Colonic mucosa (tissue), 4 donors: ENCODE measurements at regions not wholly inside any gene's neighbourhood (a gene's known extent, or its start where the extent isn't known, plus 50 kb on each side); places are given as distances from the start of the nearest gene placed in this dataset.

ENCODE experiments used
- DNase-seq: peaks from one replicate; pipeline ENCODE4 v3.0.0-alpha.2; 2020
- H3K27ac ChIP-seq: fragments of 200-600 bp; one replicate; pipeline ENCODE4 v1.8.0; 2021
- H3K27me3 ChIP-seq: fragments of 200-600 bp; one replicate; pipeline ENCODE4 v1.8.0; 2021
- H3K36me3 ChIP-seq: fragments of 200-600 bp; one replicate; pipeline ENCODE4 v1.8.0; 2021
- H3K4me1 ChIP-seq: fragments of 200-600 bp; one replicate; pipeline ENCODE4 v1.8.0; 2021; ENCODE audit warnings: mild to moderate bottlenecking
- H3K4me3 ChIP-seq: fragments of 200-600 bp; one replicate; pipeline ENCODE4 v1.8.0; 2021
- H3K9ac ChIP-seq, 2 donors: one replicate each; pipeline ENCODE4 v1.7.0; 2013; ENCODE audit warnings: control low read depth in 2 of 2, low read depth in 2 of 2, low read length in 2 of 2
- H3K9me3 ChIP-seq: fragments of 200-600 bp; one replicate; pipeline ENCODE4 v1.8.0; 2021
- intact Hi-C: fragments of 100-400 bp; cut with DNase I; formaldehyde crosslinking; loops from one replicate; pipeline ENCODE4 v1.14.1; 2022
- TF ChIP-seq, protein P1 (sequence below): fragments of 200-600 bp; IDR thresholded peaks from one replicate; pipeline ENCODE4 v1.8.0; 2022; ENCODE audit warnings: antibody characterized with exemption, mild to moderate bottlenecking
- donor health status: healthy.
- donor health status: DM: no; HTN: no; CAD: no.
- donor health status: DM: no; HTN: no; CAD: no.

DNA sequence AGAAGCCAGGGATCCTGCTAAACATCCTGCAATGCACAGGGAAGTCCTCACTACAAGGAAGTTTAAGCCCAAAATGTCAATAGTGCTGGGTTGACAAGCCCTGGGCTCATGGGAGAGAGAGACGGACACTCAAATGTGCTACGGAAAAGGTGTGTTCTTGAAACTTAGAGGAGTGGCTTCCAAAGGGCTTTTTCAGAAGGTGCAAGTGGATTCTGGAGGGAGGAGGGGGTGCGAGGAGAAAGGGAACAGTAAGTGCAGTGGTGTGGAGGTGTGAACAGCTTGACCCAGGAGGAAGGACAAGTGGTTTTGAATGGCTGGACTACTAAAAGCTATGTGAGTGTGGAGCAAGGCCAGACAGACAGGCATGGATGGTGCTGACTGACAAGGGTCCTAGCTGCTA lies 50.4 kb upstream of the CECR2 start:
- intact Hi-C loops: loop anchor here (10.0 kb wide), 1 partner anchor 84 kb away; no protein-coding TSS in a partner anchor
- Histone ChIP-seq H3K27ac (no peak overlapping the region), H3K27me3 (no peaks in the 10 kb centered on the region), H3K36me3 (no peaks in the 10 kb centered on the region), H3K9me3 (no peaks in the 10 kb centered on the region), H3K4me1 (no peaks in the 10 kb centered on the region), H3K9ac (no peak overlapping the region), H3K4me3 (no peak overlapping the region)
- DNase-seq: no peak
- TF ChIP-seq, protein P1, sequence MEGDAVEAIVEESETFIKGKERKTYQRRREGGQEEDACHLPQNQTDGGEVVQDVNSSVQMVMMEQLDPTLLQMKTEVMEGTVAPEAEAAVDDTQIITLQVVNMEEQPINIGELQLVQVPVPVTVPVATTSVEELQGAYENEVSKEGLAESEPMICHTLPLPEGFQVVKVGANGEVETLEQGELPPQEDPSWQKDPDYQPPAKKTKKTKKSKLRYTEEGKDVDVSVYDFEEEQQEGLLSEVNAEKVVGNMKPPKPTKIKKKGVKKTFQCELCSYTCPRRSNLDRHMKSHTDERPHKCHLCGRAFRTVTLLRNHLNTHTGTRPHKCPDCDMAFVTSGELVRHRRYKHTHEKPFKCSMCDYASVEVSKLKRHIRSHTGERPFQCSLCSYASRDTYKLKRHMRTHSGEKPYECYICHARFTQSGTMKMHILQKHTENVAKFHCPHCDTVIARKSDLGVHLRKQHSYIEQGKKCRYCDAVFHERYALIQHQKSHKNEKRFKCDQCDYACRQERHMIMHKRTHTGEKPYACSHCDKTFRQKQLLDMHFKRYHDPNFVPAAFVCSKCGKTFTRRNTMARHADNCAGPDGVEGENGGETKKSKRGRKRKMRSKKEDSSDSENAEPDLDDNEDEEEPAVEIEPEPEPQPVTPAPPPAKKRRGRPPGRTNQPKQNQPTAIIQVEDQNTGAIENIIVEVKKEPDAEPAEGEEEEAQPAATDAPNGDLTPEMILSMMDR: no peak

DNA sequence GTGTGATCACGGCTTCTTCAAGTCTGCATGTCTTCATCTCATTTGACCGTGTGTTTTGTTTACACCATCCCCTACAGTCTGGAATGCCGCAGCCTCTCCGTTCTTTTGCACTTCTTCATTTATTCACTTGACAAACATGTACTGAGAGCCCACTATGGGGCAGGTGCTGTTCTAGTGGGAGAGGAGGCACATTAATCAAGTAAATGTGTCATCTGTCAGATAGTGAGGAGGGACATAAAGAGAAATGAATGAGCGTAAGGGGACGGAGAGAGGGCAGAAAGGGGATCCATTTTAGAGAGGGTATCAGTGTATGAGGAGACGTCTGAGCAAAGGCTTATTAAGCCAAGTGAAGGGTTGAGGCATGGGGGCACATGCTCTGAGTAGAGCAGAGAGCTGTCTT lies 54.0 kb upstream of the CECR2 start:
- DNase-seq: no peak
- no peak overlapping the region for H3K4me3 ChIP-seq
- TF ChIP-seq, protein P1: no peak
- H3K36me3 ChIP-seq: no peaks in the 10 kb centered on the region
- H3K9ac ChIP-seq: no peak overlapping the region
- no peak overlapping the region for H3K27ac ChIP-seq
- H3K9me3 ChIP-seq: no peaks in the 10 kb centered on the region
- intact Hi-C loops: loop anchor here (10.0 kb wide), 1 partner anchor 81 kb away; no protein-coding TSS in a partner anchor
- no peaks in the 10 kb centered on the region for H3K4me1 ChIP-seq
- H3K27me3 ChIP-seq: no peaks in the 10 kb centered on the region

DNA sequence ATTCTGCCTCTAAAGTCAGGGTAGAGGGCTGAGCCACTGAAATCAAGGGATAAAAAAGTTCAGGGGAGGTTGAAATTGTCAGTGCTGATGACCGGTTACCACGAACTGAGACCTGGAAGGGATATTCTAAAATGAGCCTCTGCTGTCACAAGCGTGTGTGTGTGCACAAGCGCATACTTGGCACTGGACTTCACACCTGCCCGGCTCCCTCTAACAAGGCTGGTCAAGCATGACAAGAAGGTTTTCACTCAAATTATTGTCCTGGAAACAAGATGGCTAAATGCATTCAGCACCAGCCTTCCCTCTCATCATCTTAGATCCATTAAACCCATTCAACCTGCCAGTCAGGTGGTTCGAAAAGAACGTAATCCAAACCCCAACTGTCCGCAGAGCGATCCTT lies 54.8 kb upstream of the CECR2 start:
- Histone ChIP-seq H3K9ac (no peak overlapping the region), H3K27ac (no peak overlapping the region), H3K9me3 (no peaks in the 10 kb centered on the region), H3K4me3 (no peak overlapping the region), H3K27me3 (no peaks in the 10 kb centered on the region), H3K36me3 (no peaks in the 10 kb centered on the region), H3K4me1 (no peaks in the 10 kb centered on the region)
- TF ChIP-seq, protein P1: no peak
- intact Hi-C loops: loop anchor here (10.0 kb wide), 1 partner anchor 80 kb away; no protein-coding TSS in a partner anchor
- DNase-seq: no peak

DNA sequence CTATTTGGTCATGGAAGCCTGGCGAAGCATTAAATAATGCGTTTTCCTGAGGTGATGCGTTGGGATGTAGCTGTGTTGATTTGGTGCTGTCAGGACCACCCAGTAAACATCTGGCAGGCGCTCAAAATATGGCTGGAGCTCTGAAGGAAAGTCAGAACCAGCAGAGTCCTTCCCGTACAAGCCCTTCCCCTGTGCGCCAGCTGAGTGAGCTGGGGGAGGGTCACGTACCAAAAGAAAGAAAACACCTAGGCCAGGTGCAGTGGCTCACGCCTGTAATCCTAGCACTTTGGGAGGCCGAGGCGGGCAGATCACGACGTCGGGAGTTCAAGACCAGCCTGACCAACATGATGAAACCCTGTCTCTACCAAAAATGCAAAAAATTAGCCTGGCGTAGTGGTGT lies 55.6 kb upstream of the CECR2 start:
- no peaks in the 10 kb centered on the region for H3K36me3 ChIP-seq

DNA sequence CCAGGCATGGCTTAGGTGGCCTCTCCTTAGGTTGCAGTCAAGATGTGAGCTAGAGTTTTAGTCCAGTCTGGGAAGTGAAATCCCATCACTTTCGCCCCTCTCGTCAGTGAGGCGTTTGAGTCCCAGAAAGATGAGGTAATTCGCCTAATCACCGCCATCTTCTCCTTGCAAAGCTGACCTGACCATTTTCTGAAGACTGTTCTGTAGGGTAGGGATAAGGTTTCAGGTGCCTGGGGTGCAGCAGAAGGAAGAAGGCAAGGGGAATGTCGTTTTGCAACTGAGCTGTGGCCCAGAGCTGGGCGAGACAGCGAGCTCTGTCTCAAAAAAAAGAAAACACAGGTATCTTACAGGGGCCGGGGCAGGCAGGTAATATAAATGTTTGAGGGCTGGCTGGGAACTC lies 61.7 kb upstream of the CECR2 start:
- Histone ChIP-seq H3K27me3 (no peaks in the 10 kb centered on the region), H3K27ac (no peak overlapping the region), H3K36me3 (no peaks in the 10 kb centered on the region), H3K4me3 (no peak overlapping the region), H3K9me3 (no peaks in the 10 kb centered on the region), H3K4me1 (no peaks in the 10 kb centered on the region), H3K9ac (no peak overlapping the region)
- TF ChIP-seq, protein P1: no peak
- intact Hi-C loops: no loop called here
- no peak for DNase-seq

More for the DNA sequence above, 55.6 kb upstream of the CECR2 start:
- DNase-seq: no peak
- Histone ChIP-seq H3K9ac (no peak overlapping the region), H3K27ac (no peak overlapping the region), H3K27me3 (no peaks in the 10 kb centered on the region), H3K9me3 (no peaks in the 10 kb centered on the region), H3K4me3 (no peak overlapping the region), H3K4me1 (no peaks in the 10 kb centered on the region)
- TF ChIP-seq, protein P1: no peak
- intact Hi-C loops: loop anchor here (10.0 kb wide), 1 partner anchor 79 kb away; no protein-coding TSS in a partner anchor
